Activated T-cell treated with anti-CD3 and anti-CD28 coated beads, Interleukin-2, amount 50 U/mL, for 4 hours (primary cell): ENCODE measurements at regions not wholly inside any gene's neighbourhood (a gene's known extent, or its start where the extent isn't known, plus 50 kb on each side); places are given as distances from the start of the nearest gene placed in this dataset.

Source experiments
- ATAC-seq, 2 donors: fragments of 200-7000 bp; cut with Tn5 transposase; one replicate each; pipeline ENCODE4 v1.10.0; 2021
- DNase-seq: peaks from one replicate; pipeline ENCODE4 v3.0.0-alpha.2; 2020
- H3K27me3 Mint-ChIP-seq: one replicate; pipeline ENCODE4 v1.8.0; 2021; ENCODE audit warnings: low read depth, mixed read lengths
- H3K36me3 Mint-ChIP-seq: one replicate; pipeline ENCODE4 v1.8.0; 2022; ENCODE audit warnings: mixed read lengths; ENCODE audit not compliant: insufficient read depth
- H3K4me1 Mint-ChIP-seq: one replicate; pipeline ENCODE4 v1.8.0; 2021; ENCODE audit warnings: low read depth, mixed read lengths
- H3K4me3 Mint-ChIP-seq: one replicate; pipeline ENCODE4 v1.8.0; 2021; ENCODE audit warnings: mild to moderate bottlenecking, moderate library complexity, mixed read lengths
- H3K9me3 Mint-ChIP-seq: one replicate; pipeline ENCODE4 v1.8.0; 2021; ENCODE audit warnings: mixed read lengths

DNA sequence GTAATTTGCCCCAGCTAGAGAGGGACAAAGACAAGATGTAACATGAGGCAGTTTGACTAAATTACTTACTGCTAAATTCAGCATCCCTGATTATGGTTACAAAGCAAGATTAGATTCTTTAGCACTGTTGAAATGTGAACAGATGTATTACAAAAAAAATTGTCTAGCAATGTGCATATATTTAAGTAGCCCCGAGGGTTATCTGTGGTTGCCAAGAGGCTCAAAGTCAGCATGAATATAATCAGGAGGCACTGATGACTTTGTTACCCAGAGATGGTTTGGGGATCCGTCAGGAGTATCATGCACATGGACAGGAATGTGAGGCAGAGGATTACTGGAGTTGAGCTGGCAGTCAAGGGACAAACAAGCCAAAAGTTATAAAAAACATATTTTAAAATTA lies 356.9 kb upstream of the CCDC196 start:
- H3K27me3 Mint-ChIP-seq, result no peaks in the 10 kb centered on the region
- H3K9me3 Mint-ChIP-seq, result no peaks in the 10 kb centered on the region
- ATAC-seq (no peak), DNase-seq (no peak)
- no peaks in the 10 kb centered on the region for H3K4me1 Mint-ChIP-seq
- H3K4me3 Mint-ChIP-seq, result no peak overlapping the region
- H3K36me3 Mint-ChIP-seq, result no peaks in the 10 kb centered on the region

DNA sequence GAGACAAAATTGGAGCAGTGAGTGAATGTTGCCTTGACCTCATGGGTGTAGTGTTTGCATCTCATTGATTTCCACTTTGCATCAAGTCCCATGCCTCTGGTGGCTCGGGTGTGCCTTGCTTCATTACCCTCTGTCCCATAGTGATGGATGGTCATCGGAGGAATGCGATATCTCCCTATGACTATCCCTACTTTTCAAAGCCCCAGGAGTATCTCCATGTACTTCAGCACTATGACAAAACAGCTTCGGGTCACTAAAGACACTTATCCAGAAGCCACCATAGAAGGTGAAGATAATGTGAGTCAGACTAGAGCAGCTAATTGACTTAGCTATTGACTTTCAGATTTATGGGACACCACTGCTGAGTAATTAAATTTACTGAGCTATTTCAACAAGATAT lies 355.1 kb upstream of the CCDC196 start:
- Mint-ChIP-seq H3K4me1 (no peaks in the 10 kb centered on the region), H3K36me3 (no peaks in the 10 kb centered on the region), H3K27me3 (no peaks in the 10 kb centered on the region), H3K9me3 (no peaks in the 10 kb centered on the region), H3K4me3 (no peak overlapping the region)
- DNase-seq, result no peak
- ATAC-seq, result no peak

DNA sequence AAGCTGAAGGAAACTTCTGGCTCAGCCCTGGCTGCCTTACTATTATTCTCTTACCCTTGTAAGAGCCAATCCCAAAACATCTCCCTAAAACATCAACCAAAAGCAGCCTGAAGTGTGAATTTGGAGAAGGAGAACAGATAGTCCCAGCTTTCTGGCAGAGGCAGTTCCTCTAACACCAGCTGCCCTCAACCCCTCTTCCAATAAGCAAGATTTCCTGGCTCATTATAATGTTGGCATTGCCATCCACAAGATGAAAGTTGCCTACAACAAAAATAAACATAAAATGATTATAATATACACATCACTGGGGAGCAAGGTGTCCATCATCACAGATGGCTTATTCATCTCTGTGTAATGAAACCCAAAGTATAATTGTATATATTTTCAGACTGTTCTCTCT lies 352.5 kb upstream of the CCDC196 start:
- Mint-ChIP-seq H3K4me1 (no peaks in the 10 kb centered on the region), H3K4me3 (no peak overlapping the region), H3K36me3 (no peaks in the 10 kb centered on the region), H3K27me3 (no peaks in the 10 kb centered on the region), H3K9me3 (no peaks in the 10 kb centered on the region)
- DNase-seq (no peak), ATAC-seq (no peak)

DNA sequence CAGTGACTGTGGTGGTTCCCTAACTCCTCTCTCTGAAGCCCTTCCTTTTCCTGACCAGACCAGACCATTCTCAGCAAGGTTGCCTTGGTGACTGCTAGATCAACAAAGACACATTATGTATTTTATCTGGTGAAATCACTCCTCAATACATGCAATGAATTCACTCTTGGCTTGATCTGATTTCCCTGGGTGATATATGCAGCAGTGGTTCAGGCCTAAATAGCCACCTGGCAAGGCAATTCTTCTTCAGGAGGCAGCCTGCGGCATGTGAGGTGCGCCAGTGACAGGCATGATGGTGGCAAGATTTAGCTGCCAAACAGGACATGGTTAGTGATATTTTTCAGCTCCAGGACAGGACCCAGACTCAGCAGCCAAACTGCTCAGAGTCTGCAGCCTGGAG lies 350.3 kb upstream of the CCDC196 start:
- Mint-ChIP-seq H3K36me3 (no peaks in the 10 kb centered on the region), H3K9me3 (no peaks in the 10 kb centered on the region), H3K4me3 (no peak overlapping the region), H3K27me3 (no peaks in the 10 kb centered on the region), H3K4me1 (no peaks in the 10 kb centered on the region)
- DNase-seq, result no peak
- ATAC-seq, result no peak

DNA sequence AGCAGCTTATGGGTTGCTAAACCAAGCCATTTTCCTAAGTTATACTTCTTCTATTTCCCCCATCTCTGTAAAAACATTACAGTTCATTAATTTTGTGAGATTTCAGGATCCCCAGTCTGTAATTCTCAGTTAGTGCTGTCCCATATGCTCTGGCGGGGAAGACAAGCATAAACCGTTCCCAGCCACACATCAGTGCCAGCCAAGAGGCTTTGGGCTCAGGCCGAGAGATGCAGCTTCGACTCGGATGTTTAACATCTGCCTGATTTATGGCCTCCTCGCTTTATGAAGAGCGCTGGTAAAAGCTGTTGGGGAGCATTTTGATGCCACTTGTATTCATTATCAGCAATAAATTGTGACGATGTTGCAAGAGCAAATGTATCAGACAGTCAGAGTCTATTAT lies 349.1 kb upstream of the CCDC196 start:
- Mint-ChIP-seq H3K9me3 (no peaks in the 10 kb centered on the region), H3K27me3 (no peaks in the 10 kb centered on the region), H3K4me3 (no peak overlapping the region), H3K36me3 (no peaks in the 10 kb centered on the region), H3K4me1 (no peaks in the 10 kb centered on the region)
- ATAC-seq (no peak), DNase-seq (no peak)

DNA sequence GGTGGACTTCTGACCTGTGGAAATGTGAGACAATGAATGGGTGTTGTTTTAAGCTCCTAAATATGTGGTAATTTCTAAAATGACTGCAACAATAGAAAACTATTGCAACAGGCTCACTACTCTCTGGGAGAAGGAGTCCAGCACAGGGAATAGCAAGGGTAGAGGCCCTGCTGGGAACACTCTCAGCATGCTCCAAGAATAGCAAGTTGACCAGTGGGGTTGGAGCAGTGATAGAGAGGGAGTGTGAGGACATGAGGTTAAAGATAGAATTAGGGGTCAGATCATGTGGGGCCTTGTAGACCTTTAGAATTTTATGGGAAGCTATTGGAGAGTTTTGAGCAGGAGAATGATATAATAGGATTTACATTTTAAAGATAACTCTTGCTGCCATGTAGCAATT lies 346.7 kb upstream of the CCDC196 start:
- peaks cover 4% of the 10 kb centered on the region for H3K27me3 Mint-ChIP-seq
- no peak overlapping the region for H3K4me3 Mint-ChIP-seq
- H3K36me3 Mint-ChIP-seq, result no peaks in the 10 kb centered on the region
- no peaks in the 10 kb centered on the region for H3K9me3 Mint-ChIP-seq
- ATAC-seq (no peak), DNase-seq (no peak)
- no peaks in the 10 kb centered on the region for H3K4me1 Mint-ChIP-seq

DNA sequence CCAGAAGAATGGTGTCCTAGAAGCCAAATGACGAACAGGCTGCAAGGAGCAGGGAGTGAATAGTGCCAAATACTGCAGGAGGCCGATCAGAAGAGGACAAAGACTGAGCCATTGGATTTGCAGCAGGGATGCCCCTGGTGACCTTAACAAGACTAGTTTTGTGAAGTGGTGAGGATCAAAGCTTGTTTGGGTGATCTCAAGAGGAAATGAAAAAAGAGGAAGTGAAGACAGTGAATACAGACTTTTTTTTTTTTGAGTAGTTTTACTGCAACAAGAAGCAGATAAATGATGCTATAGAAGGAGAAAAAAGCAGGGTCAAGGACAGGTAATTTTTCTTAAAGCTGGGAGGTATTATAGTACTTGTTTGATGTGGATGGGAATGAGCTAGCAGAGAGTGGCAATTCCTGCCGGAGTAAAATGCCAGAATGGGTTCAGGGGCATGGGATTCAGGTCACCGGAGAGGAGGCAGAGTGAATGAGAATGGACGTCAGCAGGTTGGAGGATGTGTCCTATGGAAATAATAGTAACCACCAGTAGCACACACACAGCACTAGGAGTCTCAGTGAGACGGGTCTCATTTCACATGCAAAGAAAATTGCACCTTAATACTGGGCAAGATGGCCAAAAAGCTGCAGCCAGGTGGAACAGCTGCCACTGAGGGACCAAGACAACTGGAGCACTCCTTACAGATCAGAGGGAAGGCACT lies 345.8 kb upstream of the CCDC196 start:
- peaks cover 9% of the 10 kb centered on the region for H3K27me3 Mint-ChIP-seq
- H3K4me1 Mint-ChIP-seq, result no peaks in the 10 kb centered on the region
- DNase-seq, result no peak
- H3K9me3 Mint-ChIP-seq, result no peaks in the 10 kb centered on the region
- H3K4me3 Mint-ChIP-seq, result no peak overlapping the region
- no peaks in the 10 kb centered on the region for H3K36me3 Mint-ChIP-seq
- no peak for ATAC-seq

DNA sequence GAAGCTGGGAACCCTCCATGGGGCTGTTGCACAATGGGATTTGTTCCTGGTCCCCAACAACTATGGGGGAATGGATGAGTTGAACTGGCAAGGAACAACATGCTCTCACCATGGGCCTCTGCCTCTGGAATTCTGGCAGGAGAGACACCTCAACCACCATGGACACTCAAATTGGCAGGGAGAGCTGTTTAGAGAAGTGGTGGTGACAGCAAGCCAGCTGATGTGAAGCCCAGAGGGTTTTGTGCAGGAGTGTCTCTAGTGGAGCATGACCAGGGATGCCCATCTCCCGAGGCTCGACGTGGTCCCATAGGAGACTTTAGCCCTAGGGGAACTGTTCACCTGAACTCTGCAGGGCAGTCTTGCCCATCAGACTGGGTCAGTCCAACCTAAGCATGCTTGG lies 345.2 kb upstream of the CCDC196 start:
- DNase-seq, result no peak
- Mint-ChIP-seq H3K4me3 (no peak overlapping the region), H3K27me3 (peaks cover 11% of the 10 kb centered on the region), H3K9me3 (no peaks in the 10 kb centered on the region), H3K36me3 (no peaks in the 10 kb centered on the region), H3K4me1 (no peaks in the 10 kb centered on the region)
- no peak for ATAC-seq

DNA sequence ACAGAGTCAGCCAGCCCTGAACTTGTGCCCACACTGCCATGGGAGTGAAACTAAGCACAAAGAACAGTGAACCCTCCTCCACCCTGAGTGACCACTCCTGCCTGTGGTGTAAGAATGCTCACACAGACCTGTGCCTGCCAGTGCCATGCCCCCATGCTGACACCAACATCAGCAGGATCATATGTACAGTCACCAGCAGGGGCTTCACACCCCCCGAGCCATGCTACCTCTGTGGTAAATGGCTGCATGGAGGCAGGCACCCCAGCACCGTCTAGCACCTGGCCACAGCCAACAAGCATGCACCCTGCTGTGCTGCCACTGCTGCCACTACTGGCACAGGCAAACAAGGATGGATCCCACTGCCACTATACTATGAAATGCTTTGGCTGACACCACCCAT lies 344.4 kb upstream of the CCDC196 start:
- Mint-ChIP-seq H3K4me3 (no peak overlapping the region), H3K27me3 (peaks cover 11% of the 10 kb centered on the region)
- ATAC-seq, result no peak

DNA sequence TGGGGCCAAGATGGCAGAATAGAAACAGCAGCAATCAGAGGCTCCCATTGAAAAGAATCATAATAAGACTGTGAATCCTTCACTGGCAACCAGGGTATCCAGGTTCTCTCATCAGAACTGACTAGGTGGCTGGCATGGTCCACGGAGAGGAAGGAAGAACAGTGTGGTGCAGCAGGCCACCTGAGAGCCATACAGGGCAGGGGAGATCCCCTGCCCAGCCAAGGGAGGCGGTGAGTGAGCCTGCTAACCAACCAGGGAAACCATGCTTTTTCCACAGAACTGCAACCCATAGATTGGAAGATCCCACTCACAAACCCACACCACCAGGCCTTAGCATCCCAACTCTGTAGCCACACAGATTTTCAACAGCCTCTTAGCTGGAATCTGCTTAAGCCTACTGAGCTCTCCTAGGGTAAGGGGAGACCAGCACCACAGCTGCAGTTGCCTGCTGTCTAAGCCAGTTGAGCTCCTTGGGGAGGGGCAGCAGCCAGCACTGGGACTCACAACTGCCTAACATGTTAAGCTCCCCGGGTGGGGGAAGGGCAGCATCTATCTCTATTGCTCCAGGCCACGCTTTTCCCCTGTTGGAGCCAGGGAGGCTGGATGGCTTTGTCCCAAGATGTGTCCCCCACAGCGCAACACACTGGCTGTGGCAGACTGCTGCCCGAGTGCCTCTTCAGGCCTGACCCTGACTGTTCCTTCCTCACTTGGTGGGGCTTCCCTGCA lies 342.6 kb upstream of the CCDC196 start:
- no peaks in the 10 kb centered on the region for H3K36me3 Mint-ChIP-seq
- peaks cover 11% of the 10 kb centered on the region for H3K27me3 Mint-ChIP-seq
- H3K4me1 Mint-ChIP-seq, result no peaks in the 10 kb centered on the region
- ATAC-seq (no peak), DNase-seq (no peak)
- no peaks in the 10 kb centered on the region for H3K9me3 Mint-ChIP-seq
- H3K4me3 Mint-ChIP-seq, result no peak overlapping the region

More for the DNA sequence above, 344.4 kb upstream of the CCDC196 start:
- Mint-ChIP-seq H3K9me3 (no peaks in the 10 kb centered on the region), H3K4me1 (no peaks in the 10 kb centered on the region), H3K36me3 (no peaks in the 10 kb centered on the region)
- no peak for DNase-seq

DNA sequence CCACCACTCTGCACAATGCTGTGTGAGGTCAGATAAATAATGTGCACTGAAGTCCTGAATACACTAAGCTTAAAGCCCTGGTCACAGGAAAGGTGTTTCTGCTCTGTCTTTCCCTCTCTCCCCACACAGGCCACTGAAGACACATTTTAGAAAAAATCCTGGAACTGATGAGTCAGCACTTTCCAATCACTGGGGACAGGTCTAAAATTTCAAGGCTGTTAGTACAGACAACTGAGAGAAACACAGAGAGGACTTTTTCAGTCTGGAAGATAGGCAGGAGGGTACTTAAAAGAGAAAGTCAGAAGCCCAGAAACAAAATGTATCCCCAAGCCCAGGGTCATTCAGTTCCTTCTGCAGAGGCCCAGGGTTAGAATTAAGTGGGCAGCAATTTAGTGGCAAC lies 333.9 kb upstream of the CCDC196 start:
- H3K4me3 Mint-ChIP-seq, result no peak overlapping the region
- no peak for DNase-seq
- H3K4me1 Mint-ChIP-seq, result no peaks in the 10 kb centered on the region
- no peak for ATAC-seq
- no peaks in the 10 kb centered on the region for H3K36me3 Mint-ChIP-seq
- no peaks in the 10 kb centered on the region for H3K9me3 Mint-ChIP-seq
- no peaks in the 10 kb centered on the region for H3K27me3 Mint-ChIP-seq

DNA sequence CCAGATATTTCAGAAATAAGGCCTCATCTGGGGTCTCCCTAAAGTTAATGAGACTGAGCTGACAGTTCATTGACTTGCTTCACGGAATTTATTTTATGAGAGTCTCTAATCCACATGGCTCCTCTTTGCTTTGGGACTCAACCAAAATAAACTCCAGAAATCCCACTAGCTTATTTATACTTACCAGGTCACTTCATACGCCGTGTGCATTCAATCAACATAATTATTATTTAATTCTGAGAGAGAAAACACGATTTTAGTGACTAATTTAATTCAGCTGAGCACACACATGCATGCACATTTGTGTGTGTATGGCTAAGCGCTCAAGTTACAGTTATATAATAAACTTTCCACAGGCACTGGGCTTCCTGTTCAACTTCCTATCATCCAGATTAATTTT lies 333.4 kb upstream of the CCDC196 start:
- no peaks in the 10 kb centered on the region for H3K9me3 Mint-ChIP-seq
- DNase-seq (no peak), ATAC-seq (no peak)
- no peaks in the 10 kb centered on the region for H3K36me3 Mint-ChIP-seq
- H3K27me3 Mint-ChIP-seq, result no peaks in the 10 kb centered on the region
- H3K4me1 Mint-ChIP-seq, result no peaks in the 10 kb centered on the region
- H3K4me3 Mint-ChIP-seq, result no peak overlapping the region

DNA sequence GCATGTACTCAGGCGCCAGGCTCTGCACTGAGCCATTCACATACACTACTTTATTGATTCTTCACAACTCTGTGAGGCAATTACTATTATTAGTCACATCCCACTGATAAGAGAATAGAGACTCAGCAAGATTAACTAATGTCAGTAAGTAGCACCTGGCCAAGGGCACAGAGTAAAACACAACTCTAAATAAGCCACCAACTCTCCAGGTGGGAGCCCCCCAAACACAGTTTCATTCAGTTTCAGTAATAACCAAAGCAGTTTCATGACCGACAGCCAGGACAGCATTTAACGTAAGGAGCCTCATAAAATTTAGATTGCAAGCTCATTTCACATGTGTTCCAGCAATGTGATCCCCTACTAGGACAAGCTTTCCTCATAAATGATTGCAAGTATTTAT lies 323.1 kb upstream of the CCDC196 start:
- no peak for DNase-seq
- no peaks in the 10 kb centered on the region for H3K4me1 Mint-ChIP-seq

DNA sequence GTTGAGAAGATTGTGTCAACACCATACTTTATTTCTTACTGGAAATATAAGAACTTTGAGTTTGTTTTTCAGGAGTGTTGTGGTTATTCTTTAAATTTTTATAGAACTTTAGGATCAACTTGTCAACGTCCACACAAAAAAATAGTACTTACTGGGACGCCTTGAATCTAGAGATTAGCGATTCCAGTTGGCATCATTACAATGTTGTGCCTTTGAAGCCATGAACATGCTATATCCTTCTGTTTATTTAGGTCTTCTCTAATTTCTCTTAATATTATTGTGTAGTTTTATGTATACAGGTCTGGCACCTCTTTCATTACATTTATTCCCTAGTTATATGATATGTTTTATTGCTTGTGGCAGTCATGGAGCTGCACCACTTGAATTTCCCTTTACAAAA lies 320.8 kb upstream of the CCDC196 start:
- no peaks in the 10 kb centered on the region for H3K9me3 Mint-ChIP-seq
- no peak for DNase-seq
- no peaks in the 10 kb centered on the region for H3K4me1 Mint-ChIP-seq
- no peak for ATAC-seq
- H3K4me3 Mint-ChIP-seq, result no peak overlapping the region
- peaks cover 7% of the 10 kb centered on the region for H3K27me3 Mint-ChIP-seq
- H3K36me3 Mint-ChIP-seq, result no peaks in the 10 kb centered on the region

More for the DNA sequence above, 323.1 kb upstream of the CCDC196 start:
- ATAC-seq, result no peak
- H3K9me3 Mint-ChIP-seq, result no peaks in the 10 kb centered on the region
- no peak overlapping the region for H3K4me3 Mint-ChIP-seq
- H3K36me3 Mint-ChIP-seq, result no peaks in the 10 kb centered on the region
- peaks cover 8% of the 10 kb centered on the region for H3K27me3 Mint-ChIP-seq

DNA sequence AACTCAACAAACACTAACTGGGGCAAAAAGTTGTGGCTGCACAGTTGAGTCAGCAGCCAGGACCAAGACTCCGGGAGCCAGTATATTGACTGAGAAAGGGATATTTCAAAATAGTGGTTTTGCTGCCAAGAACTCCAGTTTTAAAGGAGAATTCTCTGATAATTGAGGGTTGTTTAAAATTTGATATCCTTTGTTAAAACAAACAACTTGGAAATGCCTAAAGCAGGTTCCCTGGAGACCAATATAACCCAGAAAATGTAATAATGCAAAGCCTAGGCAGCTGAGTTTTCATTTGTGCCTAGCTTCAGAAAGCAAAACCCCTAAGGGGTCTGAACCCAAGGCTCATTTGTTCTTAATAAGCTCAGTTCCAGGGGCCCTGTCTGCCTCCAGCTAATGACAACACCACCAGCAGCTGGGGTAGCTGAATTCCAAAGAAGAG lies 311.7 kb upstream of the CCDC196 start:
- Mint-ChIP-seq H3K4me1 (no peaks in the 10 kb centered on the region), H3K27me3 (peaks cover 15% of the 10 kb centered on the region), H3K9me3 (no peaks in the 10 kb centered on the region)

More for the DNA sequence above, 311.7 kb upstream of the CCDC196 start:
- ATAC-seq, result no peak
- Mint-ChIP-seq H3K36me3 (no peaks in the 10 kb centered on the region), H3K4me3 (no peak overlapping the region)
- DNase-seq, result no peak
